Ramos (cell line): ENCODE measurements at regions not wholly inside any gene's neighbourhood (a gene's known extent, or its start where the extent isn't known, plus 50 kb on each side); places are given as distances from the start of the nearest gene placed in this dataset.

Experiments
- in situ Hi-C: fragments of 300-500 bp; cut with MboI; formaldehyde crosslinking; loops from one replicate; pipeline ENCODE4 v1.14.3; 2022; ENCODE audit warnings: low sequenced_read_pairs; ENCODE audit not compliant: unreplicated experiment

GRCh38 chr11:35076201-35077100 is 62.5 kb upstream of the CD44 start:
- in situ Hi-C loops = no loop called here

- in situ Hi-C loops = no loop called here
These were observed 61.1 kb upstream of the CD44 start for GRCh38 chr11:35077709-35078469.

GRCh38 chr11:35078470-35078735 is 60.6 kb upstream of the CD44 start:
- in situ Hi-C loops = no loop called here

- in situ Hi-C loops = no loop called here
These were observed 59.4 kb upstream of the CD44 start for GRCh38 chr11:35079611-35080010.

GRCh38 chr11:35082321-35083180 is 56.4 kb upstream of the CD44 start:
- in situ Hi-C loops = no loop called here

- in situ Hi-C loops = no loop called here
These were observed 55.9 kb upstream of the CD44 start for GRCh38 chr11:35083181-35083430.

- in situ Hi-C loops = no loop called here
These were observed 55.3 kb upstream of the CD44 start for GRCh38 chr11:35083431-35084238.

- in situ Hi-C loops = no loop called here
These were observed 54.0 kb upstream of the CD44 start for GRCh38 chr11:35084817-35085440.

- in situ Hi-C loops = no loop called here
These were observed 53.3 kb upstream of the CD44 start for GRCh38 chr11:35085531-35086165.

- in situ Hi-C loops = no loop called here
These were observed 51.3 kb upstream of the CD44 start for GRCh38 chr11:35087648-35088047.

- in situ Hi-C loops = no loop called here
These were observed 50.7 kb upstream of the CD44 start for GRCh38 chr11:35088226-35088625.

GRCh38 chr11:35088676-35089075 is 50.3 kb upstream of the CD44 start:
- in situ Hi-C loops = no loop called here
